VCaP (cell line): ENCODE measurements at regions not wholly inside any gene's neighbourhood (a gene's known extent, or its start where the extent isn't known, plus 50 kb on each side); places are given as distances from the start of the nearest gene placed in this dataset.

ENCODE experiments used
- H3K27ac ChIP-seq: fragments of 450-650 bp; 2 replicates; pipeline ENCODE4 v1.5.1; 2017
- TF ChIP-seq, protein P1 (sequence below): fragments of 450-650 bp; conservative IDR thresholded peaks from 2 replicates; pipeline ENCODE4 v1.5.1; 2017; ENCODE audit warnings: mild to moderate bottlenecking, moderate library complexity

DNA sequence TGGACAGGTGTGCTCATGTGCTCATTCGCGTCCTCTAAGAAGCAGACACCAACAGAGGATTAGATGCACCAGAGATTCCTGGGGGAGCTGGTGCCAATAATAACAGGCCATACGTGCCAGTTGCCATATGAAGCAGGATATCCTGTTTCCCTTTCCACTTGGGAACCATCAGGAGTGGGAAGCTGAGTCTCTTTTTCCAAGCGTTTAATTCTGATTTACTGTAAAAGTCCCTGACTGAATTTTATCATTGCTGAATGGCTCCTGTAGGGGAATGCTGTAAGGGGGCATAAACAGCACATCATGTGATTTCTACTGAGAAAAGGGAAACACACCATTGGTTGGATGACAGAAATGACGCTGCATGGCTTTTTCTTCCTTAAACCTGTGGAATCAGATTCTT is 113.3 kb downstream of the IRF8 start:
- TF ChIP-seq, protein P1, sequence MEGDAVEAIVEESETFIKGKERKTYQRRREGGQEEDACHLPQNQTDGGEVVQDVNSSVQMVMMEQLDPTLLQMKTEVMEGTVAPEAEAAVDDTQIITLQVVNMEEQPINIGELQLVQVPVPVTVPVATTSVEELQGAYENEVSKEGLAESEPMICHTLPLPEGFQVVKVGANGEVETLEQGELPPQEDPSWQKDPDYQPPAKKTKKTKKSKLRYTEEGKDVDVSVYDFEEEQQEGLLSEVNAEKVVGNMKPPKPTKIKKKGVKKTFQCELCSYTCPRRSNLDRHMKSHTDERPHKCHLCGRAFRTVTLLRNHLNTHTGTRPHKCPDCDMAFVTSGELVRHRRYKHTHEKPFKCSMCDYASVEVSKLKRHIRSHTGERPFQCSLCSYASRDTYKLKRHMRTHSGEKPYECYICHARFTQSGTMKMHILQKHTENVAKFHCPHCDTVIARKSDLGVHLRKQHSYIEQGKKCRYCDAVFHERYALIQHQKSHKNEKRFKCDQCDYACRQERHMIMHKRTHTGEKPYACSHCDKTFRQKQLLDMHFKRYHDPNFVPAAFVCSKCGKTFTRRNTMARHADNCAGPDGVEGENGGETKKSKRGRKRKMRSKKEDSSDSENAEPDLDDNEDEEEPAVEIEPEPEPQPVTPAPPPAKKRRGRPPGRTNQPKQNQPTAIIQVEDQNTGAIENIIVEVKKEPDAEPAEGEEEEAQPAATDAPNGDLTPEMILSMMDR = no peak

DNA sequence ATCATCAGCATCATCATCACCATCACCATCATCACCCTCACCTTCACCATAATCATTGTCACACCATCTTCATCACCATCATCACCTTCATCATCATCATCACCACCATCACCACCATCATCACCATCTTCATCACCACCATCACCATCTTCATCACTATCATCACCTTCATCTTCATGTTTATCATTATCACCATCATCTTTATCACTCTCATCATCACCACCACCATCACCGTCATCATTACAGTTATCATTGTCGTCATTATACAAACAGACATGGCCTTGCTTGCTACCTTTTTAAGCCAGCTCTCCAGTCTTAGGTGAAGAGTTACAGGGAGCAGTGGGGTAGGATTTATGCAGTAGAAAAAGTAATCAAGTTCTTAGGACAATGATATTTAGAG is 114.9 kb downstream of the IRF8 start:
- TF ChIP-seq, protein P1 = no peak

More for the DNA sequence above, 113.3 kb downstream of the IRF8 start:
- no peak overlapping the region for H3K27ac ChIP-seq

GRCh38 chr16:86015606-86016005 is 116.6 kb downstream of the IRF8 start:
- TF ChIP-seq, protein P1 = no peak
- no peak overlapping the region for H3K27ac ChIP-seq

More for the DNA sequence above, 114.9 kb downstream of the IRF8 start:
- H3K27ac ChIP-seq = no peak overlapping the region

DNA sequence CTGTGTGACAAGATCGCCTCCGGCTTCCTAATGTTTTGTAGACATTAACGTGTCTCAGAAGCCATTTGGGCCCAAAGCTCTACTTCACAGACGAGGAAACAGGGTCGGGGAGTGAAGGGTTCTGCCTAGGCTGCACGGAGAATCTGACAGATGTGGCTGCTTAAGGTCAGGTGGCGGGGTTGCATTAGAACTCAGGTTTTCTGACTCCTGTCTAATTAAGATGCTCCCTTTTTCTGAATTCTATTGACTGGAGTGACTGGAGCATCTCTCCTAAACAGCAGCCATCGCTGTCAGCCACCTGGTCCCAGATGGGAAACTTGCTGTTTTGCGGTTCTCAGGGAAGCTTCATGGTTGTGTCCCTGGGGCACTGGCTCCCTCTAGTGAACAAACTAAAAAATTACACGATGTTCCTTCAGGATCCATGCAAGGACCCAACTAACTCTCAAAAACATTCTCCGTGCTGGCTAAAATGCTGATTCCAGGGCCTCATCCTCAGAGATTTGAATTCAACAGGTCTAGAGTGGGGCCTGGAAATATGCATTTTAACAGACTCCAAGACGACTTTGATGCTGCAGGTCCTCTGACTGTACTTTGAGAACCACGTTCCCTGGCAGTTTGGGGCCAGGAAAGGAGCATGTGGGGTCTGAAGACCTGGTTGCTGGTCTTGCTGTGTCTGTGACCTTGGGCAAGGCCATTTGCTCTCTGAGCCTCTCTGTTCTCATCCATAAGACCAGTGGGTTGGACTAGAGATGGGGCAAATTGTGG is 117.4 kb downstream of the IRF8 start:
- TF ChIP-seq, protein P1 = peak; percentile 65

GRCh38 chr16:86018071-86018470 is 119.1 kb downstream of the IRF8 start:
- TF ChIP-seq, protein P1 = no peak
- H3K27ac ChIP-seq = no peak overlapping the region

More for the DNA sequence above, 117.4 kb downstream of the IRF8 start:
- no peak overlapping the region for H3K27ac ChIP-seq

DNA sequence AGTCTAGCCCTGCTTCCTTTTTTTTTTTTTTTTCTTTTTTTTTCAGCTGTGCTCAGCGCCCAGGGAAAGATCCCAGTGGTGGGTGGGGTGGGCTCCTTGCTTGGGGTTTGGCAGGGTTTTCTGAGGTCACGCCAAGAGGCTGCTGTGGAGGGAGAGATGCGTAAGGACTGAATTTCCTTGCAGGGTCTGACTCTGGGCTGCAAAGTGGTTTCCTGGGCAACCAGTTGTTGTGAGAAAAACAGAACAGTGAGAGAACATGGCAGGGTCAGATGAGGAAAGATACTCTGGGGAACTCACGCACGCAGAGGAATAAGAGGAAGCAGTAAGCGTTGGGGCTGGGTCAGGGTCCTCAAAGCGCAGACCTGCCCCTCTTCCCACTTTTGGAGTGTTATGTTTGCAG is 119.5 kb downstream of the IRF8 start:
- TF ChIP-seq, protein P1 = no peak

DNA sequence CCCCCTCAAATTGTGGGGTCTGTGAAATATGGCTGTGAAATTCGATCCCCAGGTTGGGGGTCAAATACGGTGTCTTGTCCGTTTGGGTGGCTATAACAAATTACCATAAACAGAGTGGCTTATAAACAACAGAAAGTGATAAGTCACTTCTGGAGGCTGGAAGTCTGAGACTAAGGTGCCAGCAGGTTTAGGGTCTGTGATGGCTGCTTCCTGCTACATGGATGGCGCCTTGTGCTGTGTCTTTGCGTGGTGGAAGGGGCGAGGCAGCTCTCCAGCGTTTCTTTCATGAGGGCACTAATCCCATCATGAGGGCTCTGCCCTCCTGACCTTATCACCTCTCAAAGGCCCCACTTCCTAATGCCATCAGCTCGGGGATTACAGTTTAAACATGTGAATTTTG is 120.0 kb downstream of the IRF8 start:
- TF ChIP-seq, protein P1 = no peak
- H3K27ac ChIP-seq = no peak overlapping the region

More for the DNA sequence above, 119.5 kb downstream of the IRF8 start:
- no peak overlapping the region for H3K27ac ChIP-seq
